Omental fat pad (tissue), 3 donors: ENCODE measurements at regions not wholly inside any gene's neighbourhood (a gene's known extent, or its start where the extent isn't known, plus 50 kb on each side); places are given as distances from the start of the nearest gene placed in this dataset.

Experiments used
- ATAC-seq: fragments of 150-250 bp; one replicate; pipeline ENCODE4 v1.9.1; 2016; ENCODE audit warnings: mild to moderate bottlenecking, moderate library complexity; ENCODE audit not compliant: low FRiP score
- DNase-seq: peaks from one replicate; pipeline ENCODE4 v3.0.0-alpha.2; 2019; ENCODE audit warnings: low spot score
- TF ChIP-seq, protein P1 (sequence below), 3 donors: fragments of 450-650 bp; IDR thresholded peaks; one replicate each; pipeline ENCODE4 v1.5.1; 2016 to 2017; ENCODE audit warnings: antibody characterized with exemption in 3 of 3, mild to moderate bottlenecking in 3 of 3, moderate library complexity in 2 of 3

DNA sequence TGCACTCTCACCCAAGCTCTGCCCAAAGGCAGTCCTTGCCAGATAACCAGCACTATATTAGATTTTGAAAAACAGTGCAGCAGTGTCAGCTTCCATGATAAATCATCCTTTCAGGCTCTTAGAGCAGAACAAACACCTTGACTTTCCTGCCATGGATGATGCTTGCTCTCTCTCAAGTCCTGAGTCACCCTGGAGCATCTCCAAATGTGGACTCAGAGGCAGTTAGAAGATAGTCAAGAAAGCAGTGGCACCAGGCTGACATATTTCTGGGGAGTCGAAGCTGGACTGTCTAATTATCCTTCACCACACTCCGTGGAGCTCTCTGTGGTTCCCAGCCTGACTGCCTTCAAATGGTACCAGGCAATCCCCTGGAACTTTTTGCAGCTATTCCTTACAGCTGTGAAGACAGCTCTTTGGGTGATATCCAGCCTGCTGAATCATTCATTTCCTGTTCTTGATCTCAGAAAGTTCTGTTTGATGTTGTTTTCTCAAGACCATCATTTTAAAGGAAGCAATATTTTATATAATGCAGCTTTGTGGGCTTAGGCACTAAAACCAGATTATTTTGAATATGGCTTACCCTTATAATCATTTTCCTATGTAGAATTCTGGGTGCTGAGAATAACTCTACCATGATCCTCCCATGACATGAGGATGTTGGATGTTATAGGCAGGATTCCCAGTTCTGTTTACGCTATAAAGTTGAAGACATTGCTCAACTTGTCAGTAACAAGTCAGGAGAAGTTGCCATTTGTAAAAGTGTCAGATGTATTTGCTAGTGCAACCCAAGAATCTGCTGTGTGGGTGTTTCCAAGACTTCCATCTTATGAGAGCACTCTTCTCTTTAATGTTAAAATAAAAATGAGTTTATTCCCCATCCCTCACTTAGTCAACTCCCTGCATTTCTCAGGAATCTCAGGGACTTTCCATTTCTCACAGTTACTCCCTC, 233.8 kb downstream of the C7orf25 start:
- peak; percentile 94 for ATAC-seq
- TF ChIP-seq, protein P1, sequence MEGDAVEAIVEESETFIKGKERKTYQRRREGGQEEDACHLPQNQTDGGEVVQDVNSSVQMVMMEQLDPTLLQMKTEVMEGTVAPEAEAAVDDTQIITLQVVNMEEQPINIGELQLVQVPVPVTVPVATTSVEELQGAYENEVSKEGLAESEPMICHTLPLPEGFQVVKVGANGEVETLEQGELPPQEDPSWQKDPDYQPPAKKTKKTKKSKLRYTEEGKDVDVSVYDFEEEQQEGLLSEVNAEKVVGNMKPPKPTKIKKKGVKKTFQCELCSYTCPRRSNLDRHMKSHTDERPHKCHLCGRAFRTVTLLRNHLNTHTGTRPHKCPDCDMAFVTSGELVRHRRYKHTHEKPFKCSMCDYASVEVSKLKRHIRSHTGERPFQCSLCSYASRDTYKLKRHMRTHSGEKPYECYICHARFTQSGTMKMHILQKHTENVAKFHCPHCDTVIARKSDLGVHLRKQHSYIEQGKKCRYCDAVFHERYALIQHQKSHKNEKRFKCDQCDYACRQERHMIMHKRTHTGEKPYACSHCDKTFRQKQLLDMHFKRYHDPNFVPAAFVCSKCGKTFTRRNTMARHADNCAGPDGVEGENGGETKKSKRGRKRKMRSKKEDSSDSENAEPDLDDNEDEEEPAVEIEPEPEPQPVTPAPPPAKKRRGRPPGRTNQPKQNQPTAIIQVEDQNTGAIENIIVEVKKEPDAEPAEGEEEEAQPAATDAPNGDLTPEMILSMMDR (IDR thresholded peaks at IDR 0.05) = no peak
- peak; percentile 68 for DNase-seq

DNA sequence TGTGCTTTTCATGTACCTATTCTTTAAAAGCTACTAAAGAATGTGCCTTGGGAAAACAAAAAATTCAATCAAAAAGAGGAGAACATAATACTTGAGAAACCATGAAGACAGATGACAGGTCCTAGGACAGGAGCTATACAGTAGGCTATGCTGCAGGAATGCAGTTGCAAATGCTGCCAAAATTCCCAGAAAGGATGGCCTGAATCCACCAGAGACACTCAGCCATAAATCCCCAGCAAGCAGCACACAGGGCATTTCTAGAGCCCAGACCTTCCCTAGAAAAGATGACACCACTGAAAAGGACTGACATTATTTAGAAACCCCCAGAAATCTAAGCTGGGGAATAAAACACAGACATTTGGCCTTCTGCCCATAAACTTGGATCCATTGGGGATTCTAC, 237.3 kb downstream of the C7orf25 start:
- DNase-seq = no peak
- TF ChIP-seq, protein P1 (IDR thresholded peaks at IDR 0.05) = no peak

GRCh38 chr7:42673951-42674350, 237.9 kb downstream of the C7orf25 start:
- ATAC-seq = no peak
- no peak for DNase-seq
- TF ChIP-seq, protein P1 (IDR thresholded peaks at IDR 0.05) = no peak

More for the DNA sequence above, 237.3 kb downstream of the C7orf25 start:
- no peak for ATAC-seq

DNA sequence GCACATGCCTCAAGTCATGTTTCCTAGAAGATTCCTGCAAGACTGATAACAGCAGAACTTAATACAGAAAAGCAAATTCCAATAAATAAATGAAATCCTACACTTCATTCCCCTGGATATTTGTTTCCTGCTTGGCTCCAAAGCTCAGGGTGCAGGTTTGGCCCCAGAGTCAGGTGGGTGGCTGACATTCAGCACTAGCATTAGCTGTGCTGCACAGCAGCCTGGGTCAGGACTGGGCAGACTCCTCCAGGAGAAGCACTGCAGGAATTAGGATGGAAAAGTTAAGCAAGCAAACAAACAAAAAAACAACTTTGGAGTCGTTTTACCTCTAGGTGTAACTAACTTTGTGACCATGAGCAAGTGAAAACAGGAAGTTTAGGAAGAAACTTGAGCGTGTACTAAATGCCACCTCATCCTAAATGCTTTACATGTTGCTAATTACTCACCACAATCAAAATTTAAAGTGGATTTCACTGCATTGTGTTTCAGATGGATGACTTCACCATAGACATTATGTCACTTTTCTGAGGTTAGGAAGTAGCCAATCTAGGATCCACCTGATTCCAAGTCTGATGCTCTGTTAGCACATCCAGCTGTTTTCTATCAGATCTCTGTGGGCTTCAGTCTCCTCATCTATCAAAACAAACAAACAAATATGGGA, 239.4 kb downstream of the C7orf25 start:
- TF ChIP-seq, protein P1 (IDR thresholded peaks at IDR 0.05) = no peak
- ATAC-seq (no peak), DNase-seq (no peak)

DNA sequence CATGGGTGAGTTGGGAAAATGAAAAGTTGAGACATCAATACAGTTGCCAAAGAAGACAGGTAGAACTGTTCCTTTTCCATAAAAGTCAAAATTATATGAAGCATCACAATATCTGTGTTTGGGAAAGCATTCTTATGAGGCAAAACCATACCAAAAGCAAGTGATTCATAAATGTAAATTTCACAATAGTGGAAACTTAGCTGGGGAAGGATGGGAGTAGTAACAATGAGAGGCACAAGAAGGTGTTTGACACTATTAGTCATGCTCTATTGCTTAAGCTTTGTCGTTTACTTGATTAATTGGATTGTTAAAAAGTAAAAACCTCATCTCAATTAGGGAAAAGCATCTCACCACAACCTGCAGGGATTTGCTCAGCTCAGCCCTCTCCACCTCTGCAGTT, 240.2 kb downstream of the C7orf25 start:
- ATAC-seq (peak; percentile 95), DNase-seq (no peak)
- TF ChIP-seq, protein P1 (IDR thresholded peaks at IDR 0.05) = no peak

GRCh38 chr7:42666994-42667393, 244.9 kb downstream of the C7orf25 start:
- no peak for ATAC-seq
- TF ChIP-seq, protein P1 (IDR thresholded peaks at IDR 0.05) = no peak
- no peak for DNase-seq
